SK-N-DZ (cell line): ENCODE measurements at regions not wholly inside any gene's neighbourhood (a gene's known extent, or its start where the extent isn't known, plus 50 kb on each side); places are given as distances from the start of the nearest gene placed in this dataset.
"Not testable (repeated sequence)": the region's sequence is repeated elsewhere in the genome, so short reads cannot be mapped to it uniquely, and the experiment has no call there.

Source experiments
- DNase-seq: peaks from one replicate; pipeline ENCODE4 v3.0.0-alpha.2; 2015; ENCODE audit warnings: low spot score

DNA sequence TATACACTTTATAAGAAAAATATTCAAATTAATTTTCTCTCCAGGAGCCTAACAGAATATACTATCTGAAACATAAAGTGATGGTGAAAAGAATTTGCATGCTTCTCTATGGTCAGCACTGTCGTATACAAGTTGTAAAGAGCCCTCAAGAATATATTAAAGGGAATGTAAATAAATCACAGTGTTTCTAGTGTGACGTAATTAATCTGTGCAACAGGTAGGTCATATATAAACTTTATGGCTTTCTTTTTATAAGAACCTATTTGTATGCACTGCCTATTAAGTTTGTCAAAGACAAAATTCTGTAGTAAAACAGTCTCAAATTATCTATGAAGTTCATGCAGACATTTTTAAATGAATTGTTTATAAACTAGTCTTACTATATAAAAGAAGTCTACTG is 347.9 kb upstream of the EYS start:
- DNase-seq = no peak

DNA sequence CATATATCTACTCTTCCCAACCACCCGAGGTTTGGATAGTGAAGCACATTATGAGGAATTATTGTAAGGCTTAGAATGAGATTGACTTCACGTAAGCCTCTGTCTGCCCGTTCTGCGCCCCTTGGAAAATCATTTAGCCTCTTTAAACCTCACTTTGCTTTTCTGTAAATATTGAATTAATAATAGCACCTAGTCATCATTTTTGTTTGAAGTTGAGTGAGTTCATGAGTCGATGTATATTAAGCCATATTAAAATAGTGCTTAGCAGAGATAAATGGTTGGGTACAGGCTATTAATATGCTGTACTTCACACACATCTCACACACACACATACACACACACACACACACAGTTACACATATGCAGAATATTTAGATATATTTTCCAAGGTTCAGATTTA is 344.8 kb upstream of the EYS start:
- DNase-seq = no peak

DNA sequence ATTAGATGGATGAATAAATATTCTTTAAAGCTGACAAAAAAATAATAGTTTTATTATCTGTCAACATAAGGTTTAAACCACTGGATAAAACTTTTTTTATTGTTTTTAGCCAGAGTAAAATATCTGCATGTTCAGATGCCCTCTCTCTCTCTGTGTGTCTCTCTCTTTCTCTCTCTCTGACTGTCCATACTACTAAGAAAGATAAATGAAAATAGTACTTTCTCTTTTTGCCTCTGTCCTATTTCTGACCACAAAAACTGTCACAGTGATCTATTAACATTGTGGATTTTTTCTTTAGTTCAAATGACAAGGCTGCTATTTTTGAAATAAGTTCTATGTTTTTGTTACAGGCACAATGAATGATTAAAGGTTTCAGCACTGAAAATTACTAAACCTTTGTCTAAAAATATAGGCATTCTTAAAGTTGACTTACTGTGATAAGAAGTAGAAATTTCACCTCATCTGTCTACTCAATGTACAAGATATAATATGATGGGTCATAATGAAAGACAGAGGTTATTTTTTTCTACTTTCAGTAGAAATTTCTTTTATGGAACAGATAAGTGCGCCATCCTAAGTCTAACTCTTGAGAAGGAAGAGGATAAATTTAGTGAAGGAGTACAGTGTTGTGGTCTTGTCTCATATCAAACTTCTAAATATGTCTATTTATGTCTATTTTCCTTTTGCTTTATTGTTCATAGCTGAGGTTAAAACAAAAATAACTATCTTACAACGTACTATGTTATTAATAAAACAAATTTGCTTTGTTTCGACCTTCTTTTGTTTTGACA is 341.9 kb upstream of the EYS start:
- no peak for DNase-seq

DNA sequence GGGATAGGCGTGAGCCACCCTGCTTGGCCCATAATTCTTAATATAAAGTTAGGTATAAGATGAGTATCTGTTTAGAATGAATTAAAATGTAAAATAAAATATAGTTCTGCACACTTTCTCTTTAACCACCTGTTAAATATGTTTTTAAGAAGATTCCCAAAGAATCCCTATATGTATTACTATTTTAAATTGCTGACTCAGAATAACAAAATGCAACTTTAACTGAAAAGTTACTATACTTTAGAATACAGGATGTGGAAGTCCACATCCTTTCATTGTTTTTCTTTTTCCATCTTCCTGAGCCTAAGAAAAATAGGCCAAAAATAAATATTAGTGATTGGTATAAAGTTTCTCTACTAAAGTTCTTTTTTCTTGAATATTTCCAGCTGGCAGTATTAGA is 325.6 kb upstream of the EYS start:
- no peak for DNase-seq

DNA sequence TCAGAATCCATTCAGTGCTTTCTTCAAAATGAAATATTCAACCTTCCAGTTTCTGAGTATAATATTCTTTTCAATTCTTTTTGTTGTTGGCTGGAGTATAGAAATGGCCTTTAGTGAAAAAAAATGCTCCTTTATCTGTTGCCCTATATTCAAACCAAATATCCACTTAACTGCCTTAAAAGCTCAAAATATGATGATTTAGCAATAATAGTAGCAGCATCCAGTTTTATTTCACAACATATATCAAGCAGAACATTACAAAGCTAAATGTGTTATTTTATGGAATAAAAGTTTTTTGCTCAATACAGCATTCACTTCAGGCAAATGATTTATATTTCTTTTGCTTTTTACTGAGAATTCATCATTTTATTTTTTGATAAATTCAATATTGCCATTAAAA is 322.4 kb upstream of the EYS start:
- DNase-seq = no peak

DNA sequence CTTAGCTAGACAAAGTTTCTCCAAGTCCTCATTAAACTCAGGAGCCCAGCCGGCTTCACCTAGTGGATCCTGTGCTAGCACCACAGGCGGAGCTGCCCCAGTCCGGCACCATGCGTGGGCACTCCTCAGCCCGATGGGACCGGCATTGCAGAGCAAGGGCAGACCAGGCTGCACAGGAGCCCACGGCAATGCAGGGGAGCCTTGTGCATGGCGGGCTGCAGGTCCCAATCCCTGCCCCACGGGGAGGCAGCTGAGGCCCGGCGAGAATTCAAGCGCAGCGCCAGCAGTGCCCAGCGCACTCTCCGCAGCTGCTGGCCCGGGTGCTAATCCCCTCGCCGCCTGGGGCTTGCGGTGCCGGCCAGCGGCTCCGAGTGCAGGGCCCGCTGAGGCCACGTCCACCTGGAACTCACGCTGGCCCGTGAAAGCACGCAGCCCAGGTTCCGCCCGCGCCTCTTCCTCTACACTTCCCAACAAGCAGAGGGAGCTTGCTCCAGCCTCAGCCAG is 292.3 kb upstream of the EYS start:
- DNase-seq = no peak

DNA sequence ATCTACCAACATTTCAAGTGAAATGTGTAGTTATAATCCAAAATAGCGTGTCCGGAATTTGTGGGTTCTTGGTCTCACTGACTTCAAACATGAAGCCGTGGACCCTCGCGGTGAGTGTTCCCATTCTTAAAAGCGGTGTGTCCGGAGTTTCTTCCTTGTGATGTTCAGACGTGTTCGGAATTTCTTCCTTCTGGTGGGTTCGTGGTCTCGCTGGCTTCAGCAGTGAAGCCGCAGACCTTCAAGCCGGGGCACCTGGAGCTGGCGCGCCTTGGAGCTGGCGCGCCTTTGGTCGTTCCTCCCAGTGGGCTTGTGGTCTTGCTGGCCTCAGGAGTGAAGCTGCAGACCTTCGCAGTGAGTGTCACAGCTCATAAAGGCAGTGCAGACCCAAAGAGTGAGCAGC is 291.5 kb upstream of the EYS start:
- DNase-seq = no peak

DNA sequence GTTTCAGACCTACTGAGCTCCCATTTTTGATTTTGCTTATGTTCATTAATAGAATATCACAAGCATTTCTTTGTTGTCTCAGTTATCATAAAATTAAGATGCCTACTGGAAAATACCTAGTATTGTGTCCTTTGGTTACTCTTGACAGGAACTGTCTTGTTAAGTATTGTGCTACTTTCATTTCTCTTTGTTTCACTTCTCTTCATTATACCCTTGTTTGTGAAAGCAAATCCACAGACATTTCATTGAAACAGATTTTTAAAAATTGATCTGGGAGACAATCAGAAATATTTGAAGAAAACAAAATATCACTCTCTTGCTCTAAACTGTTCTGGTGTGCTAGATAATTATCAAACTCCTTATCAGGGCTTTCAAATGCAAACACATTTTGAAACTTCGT is 290.5 kb upstream of the EYS start:
- DNase-seq = no peak

DNA sequence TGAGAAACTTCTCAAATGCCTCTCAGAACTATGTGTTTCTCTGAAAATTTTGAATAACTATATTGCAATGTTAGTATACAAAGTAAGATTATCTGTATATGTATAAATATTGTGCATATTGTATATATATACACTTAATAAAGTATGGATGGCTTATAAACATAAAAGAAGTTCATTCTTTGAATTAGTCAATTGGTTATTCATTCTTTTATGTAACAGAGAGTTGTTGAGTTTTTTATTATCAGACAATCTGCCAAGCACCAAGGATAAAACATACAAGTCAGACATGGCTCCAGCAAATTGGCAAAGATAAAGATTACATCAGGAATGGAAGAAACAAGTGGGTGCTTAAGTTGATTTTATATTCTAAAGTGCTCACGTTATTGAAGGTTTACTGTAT is 289.1 kb upstream of the EYS start:
- no peak for DNase-seq

DNA sequence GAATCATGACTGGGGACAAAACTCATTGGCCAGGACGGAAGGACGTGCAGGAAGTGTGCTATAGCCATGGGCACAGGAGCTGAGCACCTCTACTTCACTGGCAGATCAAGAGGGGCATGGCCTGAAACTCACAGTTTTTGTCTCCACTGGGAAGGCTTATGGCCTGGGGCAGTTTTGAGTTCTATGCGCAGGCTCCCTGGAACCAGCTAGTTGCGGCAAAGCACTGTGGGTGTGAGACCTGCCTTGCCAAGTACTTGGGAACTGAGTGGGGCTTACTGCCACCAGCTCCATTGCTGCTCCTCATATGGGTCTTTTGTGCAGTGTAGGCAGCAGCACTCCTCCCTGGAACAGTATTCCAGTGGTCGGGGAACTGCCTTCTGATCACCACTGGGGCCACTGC is 282.6 kb upstream of the EYS start:
- no peak for DNase-seq

DNA sequence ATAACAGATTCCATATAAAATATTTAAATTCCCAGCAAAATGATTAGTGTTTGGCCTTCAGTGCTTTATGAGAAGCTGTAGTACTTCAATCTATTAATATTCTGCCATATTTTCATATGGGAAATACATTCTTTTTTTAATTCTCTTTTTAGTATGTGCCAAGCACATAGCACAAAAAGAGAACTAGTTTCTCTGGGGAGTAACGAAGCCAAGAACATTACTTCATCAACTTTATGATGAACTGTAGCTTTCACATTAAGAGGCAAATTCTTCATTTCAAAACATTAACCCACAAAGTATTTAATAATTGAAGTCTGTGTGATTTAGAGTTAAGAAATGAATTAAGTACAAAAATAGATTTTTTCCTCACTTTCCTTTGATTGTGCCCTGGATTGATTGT is 281.0 kb upstream of the EYS start:
- no peak for DNase-seq

DNA sequence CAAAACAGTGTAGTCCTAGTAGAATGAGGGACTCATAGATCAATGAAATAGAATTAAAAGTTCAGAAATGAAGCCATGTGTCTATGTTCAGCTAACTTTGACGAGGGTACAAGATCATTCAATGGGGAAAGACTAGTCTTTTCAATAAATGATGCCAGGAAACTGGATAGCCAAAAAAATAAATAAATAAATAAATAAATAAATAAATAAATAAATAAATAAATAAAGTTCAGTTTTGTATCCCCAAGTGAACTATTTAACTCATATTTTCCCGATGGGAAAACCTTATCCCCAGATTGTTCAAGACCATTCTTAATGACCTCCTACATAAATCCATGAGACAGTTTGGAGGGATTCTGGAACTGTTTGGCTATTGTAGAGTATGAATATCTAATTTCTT is 277.1 kb upstream of the EYS start:
- DNase-seq = no peak

DNA sequence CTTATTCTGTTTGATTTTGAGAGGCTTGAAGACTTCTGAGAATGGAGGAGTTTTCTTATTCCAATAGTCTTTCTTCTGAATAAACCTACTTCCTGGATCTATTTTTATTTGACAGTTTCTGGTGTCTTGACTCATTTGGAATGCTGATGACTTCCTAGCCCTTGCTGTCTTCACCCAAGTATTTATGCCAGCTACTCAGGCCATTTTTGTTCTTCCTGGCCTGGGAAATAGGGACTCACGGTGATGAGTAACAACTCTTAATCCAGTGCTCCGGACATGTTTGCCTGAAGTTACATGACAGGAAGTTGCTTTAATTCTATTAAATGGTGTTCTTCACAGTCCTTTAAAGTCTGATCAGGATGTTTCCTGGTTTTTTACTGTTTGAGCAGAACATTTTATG is 272.1 kb upstream of the EYS start:
- no peak for DNase-seq

DNA sequence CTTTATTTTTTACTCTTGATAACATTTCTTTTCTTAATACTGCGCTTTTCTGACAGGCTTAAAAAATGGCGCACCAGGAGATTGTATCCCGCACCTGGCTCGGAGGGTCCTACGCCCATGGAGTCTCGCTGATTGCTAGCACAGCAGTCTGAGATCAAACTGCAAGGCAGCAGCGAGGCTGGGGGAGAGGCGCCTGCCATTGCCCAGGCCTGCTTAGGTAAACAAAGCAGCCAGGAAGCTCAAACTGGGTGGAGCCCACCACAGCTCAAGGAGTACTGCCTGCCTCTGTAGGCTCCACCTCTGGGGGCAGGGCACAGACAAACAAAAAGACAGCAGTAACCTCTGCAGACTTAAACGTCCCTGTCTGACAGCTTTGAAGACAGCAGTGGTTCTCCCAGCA is 264.2 kb upstream of the EYS start:
- not testable (repeated sequence) for DNase-seq

DNA sequence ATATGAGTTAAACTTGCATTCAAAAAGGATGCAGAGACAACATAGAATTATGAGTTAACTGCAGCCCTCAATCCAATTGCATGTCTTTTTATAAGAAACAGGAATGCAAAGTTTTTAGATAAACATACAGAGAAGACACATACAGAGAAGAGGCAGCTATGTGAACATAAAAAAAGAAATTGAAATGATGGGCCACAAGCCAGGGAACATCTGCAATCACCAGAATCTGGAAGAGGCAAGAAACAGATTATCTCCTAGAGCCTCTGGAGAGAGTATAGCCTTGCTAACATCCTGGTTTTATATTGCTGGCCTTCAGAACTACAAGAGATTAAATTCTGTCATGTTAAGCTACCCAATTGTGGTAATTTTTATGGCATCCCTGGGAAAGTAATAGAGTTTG is 257.2 kb upstream of the EYS start:
- no peak for DNase-seq

DNA sequence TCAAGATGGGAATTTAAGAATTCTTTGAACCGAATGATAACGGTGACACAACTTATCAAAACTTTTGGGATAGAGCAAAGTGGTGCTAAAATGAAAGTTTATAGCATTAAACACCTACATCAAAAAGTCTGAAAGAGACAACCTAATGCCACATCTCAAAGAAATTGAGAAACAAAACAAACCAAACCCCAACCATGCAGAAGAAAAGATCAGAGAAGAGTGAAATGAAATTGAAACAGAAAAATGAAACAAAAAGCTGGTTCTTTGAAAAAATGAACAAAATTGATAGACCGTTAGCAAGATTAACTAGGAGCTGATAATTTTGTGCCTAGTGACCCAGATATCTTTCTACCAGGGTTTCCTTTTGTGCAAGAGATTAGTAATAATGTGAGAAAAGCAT is 248.0 kb upstream of the EYS start:
- no peak for DNase-seq

DNA sequence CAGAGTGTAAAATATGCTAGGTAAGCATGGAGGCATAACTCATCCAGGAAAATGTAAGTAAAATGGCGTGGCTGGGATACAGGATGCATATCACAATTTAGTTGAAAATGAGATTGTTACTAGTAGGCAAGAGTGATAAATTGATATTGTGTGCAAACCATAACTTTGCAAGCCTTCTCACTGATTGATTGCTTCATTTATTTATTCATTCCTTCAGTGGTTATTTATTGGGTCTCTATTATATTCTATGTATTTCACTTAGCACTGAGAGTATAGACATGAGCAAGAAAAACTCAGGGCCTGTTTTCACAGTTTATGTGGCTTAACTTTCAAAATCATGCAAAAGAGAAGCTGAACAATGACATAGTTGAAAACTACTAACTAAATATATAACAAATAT is 241.0 kb upstream of the EYS start:
- no peak for DNase-seq

DNA sequence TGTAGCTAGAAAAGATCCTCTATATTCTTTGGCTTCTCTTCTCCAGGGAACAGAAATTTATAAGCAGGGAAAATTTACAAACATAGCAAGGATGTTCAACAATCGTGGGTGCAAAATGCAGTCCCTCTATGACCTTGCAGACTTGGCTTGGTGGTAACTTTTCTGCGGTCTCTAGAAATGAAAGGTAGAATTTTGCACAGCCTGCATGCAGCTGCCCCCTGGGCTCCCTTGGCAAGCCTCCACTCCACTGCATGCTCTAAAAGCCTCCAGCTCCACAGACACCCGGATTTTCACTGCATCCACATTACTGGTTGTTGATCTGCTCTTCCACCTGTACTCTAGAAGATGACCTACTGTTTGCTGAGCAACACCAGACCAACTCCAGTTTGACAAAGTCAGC is 236.5 kb upstream of the EYS start:
- no peak for DNase-seq

DNA sequence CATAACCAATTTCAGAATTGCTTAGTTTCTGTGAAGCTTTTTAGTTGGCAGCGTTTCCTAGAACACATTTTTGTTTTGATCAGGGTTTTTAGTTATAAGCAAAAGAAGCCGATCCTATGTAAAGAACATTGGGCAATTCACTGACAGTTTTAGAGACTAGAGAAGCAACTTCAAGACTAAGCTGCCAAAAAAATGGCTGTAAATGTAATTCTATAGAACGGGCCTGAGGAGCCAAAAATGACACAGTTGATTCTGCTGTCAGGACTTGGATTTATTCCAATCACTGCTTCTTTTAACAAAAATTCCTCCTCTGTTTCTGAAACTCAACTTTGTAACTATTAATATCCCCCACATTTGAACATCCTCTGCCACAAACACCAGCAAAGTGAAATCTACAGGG is 236.0 kb upstream of the EYS start:
- DNase-seq = no peak

DNA sequence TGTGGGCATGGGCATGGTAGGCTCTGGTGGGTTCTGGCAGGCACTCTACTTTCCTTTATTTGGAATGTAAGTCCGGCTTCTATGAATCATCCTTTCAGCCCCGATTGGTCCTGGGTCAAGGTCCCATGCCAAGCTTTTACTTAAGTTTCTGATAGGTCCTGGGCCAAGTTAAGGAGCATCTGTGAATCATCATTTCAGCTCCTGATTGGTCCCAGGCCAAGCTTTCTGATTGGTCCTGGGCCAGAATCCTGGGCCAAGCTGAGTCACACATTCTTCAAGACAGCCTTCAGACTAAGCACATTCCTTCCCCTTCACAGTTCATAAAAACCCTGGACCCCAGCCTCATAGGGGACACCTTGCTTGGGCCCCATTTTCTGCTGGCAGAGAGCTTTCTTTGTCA is 231.0 kb upstream of the EYS start:
- no peak for DNase-seq

DNA sequence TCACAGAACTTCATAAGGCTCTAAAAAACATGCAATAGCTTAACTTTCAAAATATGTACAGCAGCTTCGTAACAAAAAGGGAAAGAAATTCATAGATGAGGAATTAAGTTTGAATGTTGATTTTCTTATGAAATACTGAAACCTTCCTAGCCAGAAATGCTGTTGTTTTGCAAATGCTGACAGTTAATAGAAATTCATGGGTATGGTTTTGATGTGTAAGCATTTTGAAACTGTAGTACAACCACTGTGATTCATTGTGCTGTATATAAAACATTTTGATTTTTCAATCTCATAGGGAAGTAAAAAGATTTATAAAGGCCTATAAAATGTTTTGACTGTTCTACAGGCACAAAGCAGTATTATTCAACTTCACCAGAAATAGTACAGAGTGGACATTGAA is 228.4 kb upstream of the EYS start:
- DNase-seq = no peak

DNA sequence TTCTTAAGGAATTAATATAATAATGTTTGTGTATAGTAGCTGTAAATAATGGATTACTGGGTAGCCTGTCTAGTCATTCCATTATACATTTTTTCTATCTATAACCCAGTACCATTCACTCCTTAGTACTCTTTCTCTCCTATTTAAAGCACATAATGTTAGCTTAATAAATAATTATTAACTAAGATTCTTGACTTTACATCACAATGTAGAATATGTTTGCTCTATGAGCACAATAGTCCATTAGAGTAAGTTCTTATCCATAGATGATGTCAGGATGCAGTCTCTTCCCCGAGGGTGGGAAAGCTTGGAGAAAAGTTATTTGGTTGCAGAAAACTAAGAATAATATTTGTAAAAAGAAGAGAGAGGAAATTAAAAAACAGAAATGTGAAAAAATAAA is 226.4 kb upstream of the EYS start:
- no peak for DNase-seq

DNA sequence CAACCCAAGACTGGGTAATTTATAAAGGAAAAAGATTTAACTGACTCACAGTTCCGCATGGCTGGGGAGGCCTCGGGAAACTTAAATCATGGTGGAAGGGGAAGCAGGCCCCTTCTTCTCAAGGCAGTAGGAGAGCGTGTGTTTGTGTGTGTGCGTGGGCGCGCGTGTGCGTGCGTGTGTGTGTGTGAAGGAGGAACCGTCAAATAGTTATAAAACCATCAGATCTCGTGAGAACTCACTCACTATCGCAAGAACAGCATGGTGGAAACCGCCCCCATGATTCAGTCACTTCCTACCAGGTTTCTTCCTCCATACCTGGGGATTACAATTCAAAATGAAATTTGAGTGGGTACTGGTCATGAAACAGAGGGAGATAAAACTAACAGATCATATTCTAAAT is 220.1 kb upstream of the EYS start:
- DNase-seq = no peak

DNA sequence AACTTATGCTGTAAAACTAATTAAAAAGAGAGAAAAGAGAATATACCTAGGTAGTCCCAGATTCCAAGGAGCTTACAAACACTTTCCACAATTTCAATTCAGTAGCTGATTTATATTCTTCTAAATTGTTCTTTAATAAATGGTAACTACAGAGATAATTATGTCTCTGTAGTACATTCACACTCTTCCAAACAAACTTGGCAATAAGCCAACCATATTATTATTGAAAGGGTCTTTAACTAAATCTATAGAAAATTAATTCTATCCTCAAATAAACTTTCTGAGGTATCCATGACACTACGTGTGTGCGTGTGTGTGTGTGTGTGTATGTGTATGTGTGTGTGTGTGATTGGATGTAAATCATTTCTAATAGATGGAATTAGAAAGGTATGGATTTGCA is 217.4 kb upstream of the EYS start:
- DNase-seq = no peak
